Endothelial cell of umbilical vein (primary cell): ENCODE measurements at regions not wholly inside any gene's neighbourhood (a gene's known extent, or its start where the extent isn't known, plus 50 kb on each side); places are given as distances from the start of the nearest gene placed in this dataset.

Experiments used
- BruUV-seq: library from RNA; stranded (reverse); fragments of 400-500 nt; replicated peaks from 2 replicates; lab custom pipeline; 2021; lab: Mats Ljungman, UMichigan
- CTCF ChIA-PET: fragments of 300-600, 350-600 bp; sonication (Branson Sonifier 250); formaldehyde crosslinking; loops from one replicate; lab custom pipeline; 2021; ENCODE audit warnings: antibody characterized with exemption, inconsistent platforms; lab: Charles Lee
- POLR2A ChIA-PET: fragments of 300-600, 350-600 bp; sonication (Branson Sonifier 250); formaldehyde crosslinking; loops from one replicate; lab custom pipeline; 2021; ENCODE audit warnings: antibody characterized with exemption, inconsistent platforms; lab: Charles Lee
- DNase-seq: peaks from one replicate; pipeline ENCODE4 v3.0.0-alpha.2; 2011; ENCODE audit warnings: low read depth, low spot score
- FAIRE-seq: peaks from 2 replicates; lab custom pipeline; 2011; peaks lifted over from hg19 to GRCh38; lab: Jason Lieb, UNC
- H2AFZ ChIP-seq: 2 replicates; pipeline ENCODE4 v1.6.0; 2012; ENCODE audit warnings: low read depth, low read length, control low read depth, inconsistent platforms
- H3K27ac ChIP-seq: 2 replicates; pipeline ENCODE4 v1.5.1; 2011; ENCODE audit warnings: low read depth, mild to moderate bottlenecking, control low read depth, low read length, moderate library complexity; ENCODE audit not compliant: insufficient read depth
- H3K27me3 ChIP-seq, 2 experiments: 2 replicates each; pipeline versions ENCODE4 v1.6.0 to v1.6.1; 2011; ENCODE audit warnings: low read length in 2 of 2, mixed read lengths in 1 of 2; ENCODE audit not compliant: control insufficient read depth in 2 of 2, insufficient read depth in 2 of 2
- H3K36me3 ChIP-seq, 2 experiments: 2 replicates in 1 of 2; 3 replicates in 1 of 2; pipeline ENCODE4 v1.5.1; 2011; ENCODE audit warnings: low read length in 2 of 2, mild to moderate bottlenecking in 1 of 2, moderate library complexity in 1 of 2; ENCODE audit not compliant: control insufficient read depth in 2 of 2, insufficient read depth in 2 of 2; ENCODE audit errors: extremely low read depth in 1 of 2
- H3K4me1 ChIP-seq: 3 replicates; pipeline ENCODE4 v1.5.1; 2011; ENCODE audit warnings: mild to moderate bottlenecking, low read length; ENCODE audit not compliant: control insufficient read depth, insufficient read depth; ENCODE audit errors: extremely low read depth
- H3K4me2 ChIP-seq: 2 replicates; pipeline ENCODE4 v1.6.1; 2011; ENCODE audit warnings: low read length, control low read depth, mixed read lengths; ENCODE audit not compliant: insufficient read depth
- H3K4me3 ChIP-seq, 3 experiments: fragments of 200-600 bp in 1 of 3; sonication (generic), shearing (Covaris generic) in 1 of 3; replicated peaks in 1 of 3; 2 replicates each; pipeline ENCODE4 v1.5.1; 2011 to 2016; ENCODE audit warnings: control low read depth in 3 of 3, low read length in 3 of 3, mild to moderate bottlenecking in 2 of 3, inconsistent platforms in 1 of 3, low read depth in 1 of 3, moderate library complexity in 1 of 3; ENCODE audit not compliant: insufficient read depth in 1 of 3
- H3K79me2 ChIP-seq: 2 replicates; pipeline ENCODE4 v1.6.0; 2012; ENCODE audit warnings: low read length, inconsistent platforms; ENCODE audit not compliant: control insufficient read depth, insufficient read depth
- H3K9ac ChIP-seq: replicated peaks from 2 replicates; pipeline ENCODE3; 2011; ENCODE audit warnings: low read length, control low read depth; ENCODE audit not compliant: insufficient read depth; ENCODE audit errors: extremely low read depth
- H3K9me1 ChIP-seq: replicated peaks from 3 replicates; pipeline ENCODE4 v1.6.0; 2011; ENCODE audit warnings: mild to moderate bottlenecking, low read length; ENCODE audit not compliant: control insufficient read depth, insufficient read depth; ENCODE audit errors: extremely low read depth
- H3K9me3 ChIP-seq: replicated peaks from 2 replicates; pipeline ENCODE4 v1.5.1; 2012; ENCODE audit warnings: low read length, inconsistent platforms; ENCODE audit not compliant: control insufficient read depth, insufficient read depth
- H4K20me1 ChIP-seq: replicated peaks from 2 replicates; pipeline ENCODE3; 2011; ENCODE audit warnings: mild to moderate bottlenecking, low read length; ENCODE audit not compliant: control insufficient read depth, insufficient read depth; ENCODE audit errors: extremely low read depth
- EZH2 ChIP-seq: IDR thresholded peaks from 2 replicates; pipeline ENCODE4 v1.6.1; 2012; ENCODE audit warnings: borderline replicate concordance, low read depth, mild to moderate bottlenecking, moderate library complexity, low read length, inconsistent platforms; ENCODE audit not compliant: severe bottlenecking
- FOS ChIP-seq: IDR thresholded peaks from 2 replicates; pipeline ENCODE4 v1.6.1; 2011; ENCODE audit warnings: mild to moderate bottlenecking, low read length, moderate library complexity, borderline replicate concordance; ENCODE audit not compliant: insufficient read depth
- GATA2 ChIP-seq: IDR thresholded peaks from 2 replicates; pipeline ENCODE4 v1.7.0; 2011; ENCODE audit warnings: low read depth, mild to moderate bottlenecking, moderate library complexity, mixed read lengths, low read length; ENCODE audit not compliant: insufficient read length, insufficient read depth
- JUN ChIP-seq: IDR thresholded peaks from 2 replicates; pipeline ENCODE4 v1.6.1; 2011; ENCODE audit warnings: borderline replicate concordance, low read depth; ENCODE audit not compliant: insufficient read length, insufficient read depth
- MYC ChIP-seq: IDR thresholded peaks from one replicate; pipeline ENCODE4 v1.6.1; 2011; ENCODE audit warnings: mild to moderate bottlenecking, low read depth, low read length
- POLR2A ChIP-seq: IDR thresholded peaks from 2 replicates; pipeline ENCODE4 v1.6.1; 2012; ENCODE audit warnings: low read depth, mild to moderate bottlenecking, control low read depth, low read length
- POLR2AphosphoS5 ChIP-seq: IDR thresholded peaks from 2 replicates; pipeline ENCODE4 v1.6.1; 2012; ENCODE audit warnings: low read depth, mild to moderate bottlenecking, control low read depth, low read length, moderate library complexity; ENCODE audit not compliant: insufficient read depth
- dilution Hi-C: fragments of 300-500 bp; cut with MboI; formaldehyde crosslinking; loops from one replicate; pipeline ENCODE4 v1.15.0; 2019; ENCODE audit warnings: low sequenced_read_pairs; ENCODE audit not compliant: extremely low pct_ligation_motif_present
- intact Hi-C: fragments of 100-400 bp; cut with micrococcal nuclease; formaldehyde crosslinking; loops from one replicate; pipeline ENCODE4 v1.10.0; 2022
- TF ChIP-seq, protein P1 (sequence below): IDR thresholded peaks from 2 replicates; pipeline ENCODE4 v1.6.1; 2011; ENCODE audit not compliant: insufficient read depth, insufficient read length
- TF ChIP-seq, protein P2 (sequence below), 2 donors: IDR thresholded peaks; 1 replicate in 1 of 2; 2 replicates in 1 of 2; pipeline ENCODE4 v1.5.1; 2011; ENCODE audit warnings: low read length in 2 of 2, mild to moderate bottlenecking in 2 of 2, moderate library complexity in 2 of 2, control low read depth in 1 of 2, inconsistent platforms in 1 of 2, low read depth in 1 of 2; ENCODE audit not compliant: insufficient read depth in 1 of 2; ENCODE audit errors: extremely low read depth in 1 of 2

DNA sequence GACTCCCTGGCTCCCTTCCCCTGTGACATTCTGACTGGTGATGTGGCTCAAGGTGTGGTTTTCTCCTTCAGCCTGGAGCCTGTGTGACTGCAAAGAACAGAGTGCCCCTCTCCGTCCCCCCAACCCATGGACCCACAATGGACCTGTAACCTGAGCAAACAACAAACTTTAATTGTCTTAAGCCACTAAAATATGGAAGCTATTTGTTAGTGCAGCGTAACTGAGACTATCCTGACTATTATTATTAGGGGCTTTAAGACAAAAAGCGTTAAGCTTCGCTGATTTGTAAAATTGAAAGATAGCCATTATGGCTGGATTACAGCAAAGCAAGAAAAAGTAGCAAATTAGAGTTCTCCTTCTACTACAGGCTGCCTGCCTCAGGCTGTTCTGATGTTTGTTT is 426.9 kb downstream of the STK39 start:
- intact Hi-C loops = no loop called here
- Histone ChIP-seq H3K27me3 (no peaks in the 10 kb centered on the region), H3K9ac (no peak overlapping the region), H3K9me1 (no peaks in the 10 kb centered on the region), H3K27ac (no peak overlapping the region), H3K36me3 (no peaks in the 10 kb centered on the region), H3K4me2 (no peak overlapping the region), H3K4me1 (no peaks in the 10 kb centered on the region), H2AFZ (no peak overlapping the region), H3K4me3 (no peak overlapping the region), H3K9me3 (no peaks in the 10 kb centered on the region), H3K79me2 (no peaks in the 10 kb centered on the region), H4K20me1 (no peaks in the 10 kb centered on the region)
- DNase-seq (no peak), FAIRE-seq (no peak)
- dilution Hi-C loops = no loop called here
- ChIA-PET POLR2A (no interaction called here), CTCF (no interaction called here)
- no peak for TF ChIP-seq EZH2
- TF ChIP-seq, protein P1, sequence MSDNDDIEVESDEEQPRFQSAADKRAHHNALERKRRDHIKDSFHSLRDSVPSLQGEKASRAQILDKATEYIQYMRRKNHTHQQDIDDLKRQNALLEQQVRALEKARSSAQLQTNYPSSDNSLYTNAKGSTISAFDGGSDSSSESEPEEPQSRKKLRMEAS = no peak
- TF ChIP-seq FOS = no peak
- TF ChIP-seq POLR2A = no peak
- TF ChIP-seq, protein P2, sequence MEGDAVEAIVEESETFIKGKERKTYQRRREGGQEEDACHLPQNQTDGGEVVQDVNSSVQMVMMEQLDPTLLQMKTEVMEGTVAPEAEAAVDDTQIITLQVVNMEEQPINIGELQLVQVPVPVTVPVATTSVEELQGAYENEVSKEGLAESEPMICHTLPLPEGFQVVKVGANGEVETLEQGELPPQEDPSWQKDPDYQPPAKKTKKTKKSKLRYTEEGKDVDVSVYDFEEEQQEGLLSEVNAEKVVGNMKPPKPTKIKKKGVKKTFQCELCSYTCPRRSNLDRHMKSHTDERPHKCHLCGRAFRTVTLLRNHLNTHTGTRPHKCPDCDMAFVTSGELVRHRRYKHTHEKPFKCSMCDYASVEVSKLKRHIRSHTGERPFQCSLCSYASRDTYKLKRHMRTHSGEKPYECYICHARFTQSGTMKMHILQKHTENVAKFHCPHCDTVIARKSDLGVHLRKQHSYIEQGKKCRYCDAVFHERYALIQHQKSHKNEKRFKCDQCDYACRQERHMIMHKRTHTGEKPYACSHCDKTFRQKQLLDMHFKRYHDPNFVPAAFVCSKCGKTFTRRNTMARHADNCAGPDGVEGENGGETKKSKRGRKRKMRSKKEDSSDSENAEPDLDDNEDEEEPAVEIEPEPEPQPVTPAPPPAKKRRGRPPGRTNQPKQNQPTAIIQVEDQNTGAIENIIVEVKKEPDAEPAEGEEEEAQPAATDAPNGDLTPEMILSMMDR (IDR thresholded peaks at IDR 0.05; ENCODE audit: extremely low read depth in 1 of 2, insufficient read depth in 1 of 2, low read depth in 1 of 2, low read length in 2 of 2) = no peak
- TF ChIP-seq POLR2AphosphoS5 = no peak
- no peak for TF ChIP-seq JUN
- TF ChIP-seq MYC = no peak
- no peak for TF ChIP-seq GATA2
- no TSS peak for BruUV-seq
